Breast epithelium (tissue), 4 donors: ENCODE measurements at regions not wholly inside any gene's neighbourhood (a gene's known extent, or its start where the extent isn't known, plus 50 kb on each side); places are given as distances from the start of the nearest gene placed in this dataset.

Experiments
- DNase-seq, 2 donors: peaks; one replicate each; pipeline ENCODE4 v3.0.0-alpha.2; 2019; ENCODE audit warnings: low spot score in 2 of 2
- H3K27ac ChIP-seq, 2 donors: fragments of 200-600 bp; sonication (generic) in 1 of 2; one replicate each; pipeline ENCODE4 v1.5.1; 2016 to 2019; ENCODE audit warnings: mild to moderate bottlenecking in 1 of 2
- H3K27me3 ChIP-seq, 2 donors: fragments of 200-600 bp; sonication (generic) in 1 of 2; one replicate each; pipeline versions ENCODE4 v1.5.1 to v1.6.0; 2017 to 2019; ENCODE audit warnings: control low read depth in 1 of 2, mild to moderate bottlenecking in 1 of 2
- H3K36me3 ChIP-seq: fragments of 200-600 bp; one replicate; pipeline ENCODE4 v1.5.1; 2019
- H3K4me1 ChIP-seq, 2 donors: fragments of 200-600 bp; sonication (generic); one replicate each; pipeline ENCODE4 v1.5.1; 2016 to 2019; ENCODE audit warnings: control low read depth in 1 of 2
- H3K4me3 ChIP-seq, 3 donors: fragments of 200-600 bp; sonication (generic); 1 replicate in 2 of 3; 2 replicates in 1 of 3; pipeline ENCODE4 v1.5.1; 2016 to 2019; ENCODE audit warnings: mild to moderate bottlenecking in 3 of 3, moderate library complexity in 2 of 3
- H3K9me3 ChIP-seq, 2 donors: fragments of 200-600 bp; sonication (generic) in 1 of 2; one replicate each; pipeline ENCODE4 v1.5.1; 2016 to 2019; ENCODE audit warnings: control low read depth in 1 of 2
- CTCF ChIP-seq, 3 donors: fragments of 450-650 bp; IDR thresholded peaks; one replicate each; pipeline ENCODE4 v1.5.1; 2016 to 2017; ENCODE audit warnings: antibody characterized with exemption in 3 of 3, mild to moderate bottlenecking in 3 of 3, moderate library complexity in 3 of 3
- POLR2A ChIP-seq: fragments of 450-650 bp; IDR thresholded peaks from one replicate; pipeline ENCODE4 v1.6.1; 2016; ENCODE audit warnings: antibody characterized with exemption, mild to moderate bottlenecking, moderate library complexity
- POLR2AphosphoS5 ChIP-seq, 3 donors: sonication (generic); formaldehyde crosslinking; IDR thresholded peaks; one replicate each; pipeline ENCODE4 v1.6.1; 2017; ENCODE audit warnings: antibody characterized with exemption in 3 of 3
- intact Hi-C: fragments of 100-400 bp; cut with DNase I; formaldehyde crosslinking; loops from one replicate; pipeline ENCODE4 v1.15.1; 2023; ENCODE audit warnings: low total_unique reads

GRCh38 chrX:28120072-28120471 is 138.8 kb upstream of the DCAF8L1 start:
- H3K4me3 ChIP-seq, result no peak overlapping the region

GRCh38 chrX:28108186-28108945 is 127.1 kb upstream of the DCAF8L1 start:
- Histone ChIP-seq H3K27ac (no peak overlapping the region), H3K27me3 (peaks cover 0 to 10% of the 10 kb centered on the region in 2 donors), H3K9me3 (no peaks in the 10 kb centered on the region), H3K4me3 (no peak overlapping the region), H3K4me1 (no peaks in the 10 kb centered on the region), H3K36me3 (no peaks in the 10 kb centered on the region)
- DNase-seq, result no peak
- TF ChIP-seq POLR2A (no peak), POLR2AphosphoS5 (IDR thresholded peaks at IDR 0.05) (no peak), CTCF (IDR thresholded peaks at IDR 0.05) (no peak)
- intact Hi-C loops, result no loop called here

More at GRCh38 chrX:28120072-28120471, 138.8 kb upstream of the DCAF8L1 start:
- no peaks in the 10 kb centered on the region for H3K9me3 ChIP-seq
- no peak overlapping the region for H3K27ac ChIP-seq
- H3K27me3 ChIP-seq, result peaks cover 0 to 12% of the 10 kb centered on the region in 2 donors
- no peak for DNase-seq
- H3K4me1 ChIP-seq, result no peaks in the 10 kb centered on the region
- no peaks in the 10 kb centered on the region for H3K36me3 ChIP-seq
- intact Hi-C loops, result no loop called here
- no peak for TF ChIP-seq POLR2A
- TF ChIP-seq CTCF (IDR thresholded peaks at IDR 0.05), result no peak
- no peak for TF ChIP-seq POLR2AphosphoS5 (IDR thresholded peaks at IDR 0.05)

- H3K4me3 ChIP-seq, result no peak overlapping the region
- no peaks in the 10 kb centered on the region for H3K36me3 ChIP-seq
- DNase-seq, result no peak
- H3K27ac ChIP-seq, result no peak overlapping the region
- no peaks in the 10 kb centered on the region for H3K27me3 ChIP-seq
- H3K9me3 ChIP-seq, result no peaks in the 10 kb centered on the region
- intact Hi-C loops, result no loop called here
- no peaks in the 10 kb centered on the region for H3K4me1 ChIP-seq
- no peak for TF ChIP-seq POLR2AphosphoS5 (IDR thresholded peaks at IDR 0.05)
- TF ChIP-seq POLR2A, result no peak
- TF ChIP-seq CTCF (IDR thresholded peaks at IDR 0.05), result no peak
Measured at GRCh38 chrX:28099166-28099565, 117.9 kb upstream of the DCAF8L1 start.

- no peak for TF ChIP-seq CTCF (IDR thresholded peaks at IDR 0.05)
- no peak for TF ChIP-seq POLR2A
- no peak for TF ChIP-seq POLR2AphosphoS5 (IDR thresholded peaks at IDR 0.05)
- DNase-seq, result no peak
- intact Hi-C loops, result no loop called here
- Histone ChIP-seq H3K4me3 (no peak overlapping the region), H3K9me3 (no peaks in the 10 kb centered on the region), H3K4me1 (no peaks in the 10 kb centered on the region), H3K27me3 (peaks cover 0 to 4% of the 10 kb centered on the region in 2 donors), H3K27ac (no peak overlapping the region), H3K36me3 (no peaks in the 10 kb centered on the region)
Measured at GRCh38 chrX:28085653-28086052, 104.4 kb upstream of the DCAF8L1 start.

- Histone ChIP-seq H3K4me1 (no peaks in the 10 kb centered on the region), H3K4me3 (no peak overlapping the region), H3K9me3 (peaks cover 0 to 3% of the 10 kb centered on the region in 2 donors), H3K36me3 (no peaks in the 10 kb centered on the region), H3K27me3 (peaks cover 0 to 4% of the 10 kb centered on the region in 2 donors), H3K27ac (no peak overlapping the region)
- TF ChIP-seq POLR2AphosphoS5 (IDR thresholded peaks at IDR 0.05) (no peak), POLR2A (no peak), CTCF (IDR thresholded peaks at IDR 0.05) (no peak)
- DNase-seq, result no peak
- intact Hi-C loops, result no loop called here
Measured at GRCh38 chrX:28058901-28059300, 77.7 kb upstream of the DCAF8L1 start.
